A549 (cell line): ENCODE measurements at regions not wholly inside any gene's neighbourhood (a gene's known extent, or its start where the extent isn't known, plus 50 kb on each side); places are given as distances from the start of the nearest gene placed in this dataset.

Source experiments
- ATAC-seq, 2 experiments: fragments of 200-7000 bp in 1 of 2; fragments of >200 bp in 1 of 2; cut with Nextera tagmentation in 1 of 2; cut with Tn5 transposase in 1 of 2; 3 replicates each; pipeline versions ENCODE4 v1.8.0 to v1.9.1; 2018 to 2020; ENCODE audit warnings: mild to moderate bottlenecking in 1 of 2, moderate library complexity in 1 of 2
- CTCF ChIA-PET: fragments of 300-600 bp; sonication (Branson Sonifier 250); formaldehyde crosslinking; extraction: SDS; loops from one replicate; lab custom pipeline; 2021; ENCODE audit warnings: antibody characterized with exemption, inconsistent platforms; lab: Yijun Ruan, JAX
- POLR2A ChIA-PET: fragments of 350-600 bp; formaldehyde crosslinking; extraction: SDS; loops from one replicate; lab custom pipeline; 2021; ENCODE audit warnings: antibody characterized with exemption, inconsistent platforms; lab: Yijun Ruan, JAX
- DNase-seq, 2 experiments: peaks; one replicate each; pipeline versions ENCODE4 v3.0.0 to v3.0.0-alpha.2; 2011 to 2016; ENCODE audit warnings: low read depth in 1 of 2, low spot score in 1 of 2
- FAIRE-seq: peaks from 2 replicates; lab custom pipeline; 2011; peaks lifted over from hg19 to GRCh38; lab: Jason Lieb, UNC
- H3K27ac ChIP-seq, 2 experiments: fragments of >200 bp; sonication (Bioruptor Twin); formaldehyde crosslinking; 3 replicates each; pipeline ENCODE4 v1.5.1; 2016 to 2017
- H3K4me1 ChIP-seq: fragments of >200 bp; sonication (Bioruptor Twin); formaldehyde crosslinking; 3 replicates; pipeline ENCODE4 v1.6.1; 2016
- H3K4me2 ChIP-seq: fragments of >200 bp; sonication (Bioruptor Twin); formaldehyde crosslinking; 3 replicates; pipeline ENCODE4 v1.6.1; 2016
- H3K4me3 ChIP-seq: fragments of >200 bp; sonication (Bioruptor Twin); formaldehyde crosslinking; 3 replicates; pipeline ENCODE4 v1.5.1; 2016
- H3K9me3 ChIP-seq: fragments of >200 bp; sonication (Bioruptor Twin); formaldehyde crosslinking; 3 replicates; pipeline ENCODE4 v1.6.1; 2016
- BCL3 ChIP-seq: fragments of >200 bp; sonication (Bioruptor Twin); formaldehyde crosslinking; IDR thresholded peaks from 3 replicates; pipeline ENCODE4 v1.6.1; 2016
- CEBPB ChIP-seq, 2 experiments: fragments of >200 bp in 1 of 2; sonication (Bioruptor Twin) in 1 of 2; formaldehyde crosslinking in 1 of 2; IDR thresholded peaks; 2 replicates each; pipeline ENCODE4 v1.6.1; 2012 to 2016
- EHF ChIP-seq: fragments of 250-450 bp; sonication (Bioruptor Pico); IDR thresholded peaks from 2 replicates; pipeline ENCODE4 v1.5.0; 2020; ENCODE audit warnings: mild to moderate bottlenecking
- EHMT2 ChIP-seq: fragments of 200-600 bp; sonication (generic); IDR thresholded peaks from 2 replicates; pipeline ENCODE4 v1.6.1; 2016; ENCODE audit warnings: antibody characterized with exemption, low read depth, mild to moderate bottlenecking, moderate library complexity
- EP300 ChIP-seq, 2 experiments: fragments of >200 bp; sonication (Bioruptor Twin); formaldehyde crosslinking; IDR thresholded peaks; 2 replicates in 1 of 2; 3 replicates in 1 of 2; pipeline ENCODE4 v1.6.1; 2016 to 2017
- GATA3 ChIP-seq: IDR thresholded peaks from 2 replicates; pipeline ENCODE4 v1.6.1; 2012; ENCODE audit warnings: borderline replicate concordance
- HDAC2 ChIP-seq: fragments of 200-600 bp; sonication (generic); IDR thresholded peaks from 2 replicates; pipeline ENCODE4 v1.6.1; 2016
- HEYL ChIP-seq: fragments of 250-450 bp; sonication (Bioruptor Pico); IDR thresholded peaks from 2 replicates; pipeline ENCODE4 v1.8.0; 2021; ENCODE audit warnings: mild to moderate bottlenecking, moderate library complexity
- HMGXB4 ChIP-seq: fragments of 250-450 bp; sonication (Bioruptor Pico); IDR thresholded peaks from 2 replicates; pipeline ENCODE4 v1.5.0; 2021; ENCODE audit warnings: mild to moderate bottlenecking, moderate library complexity, borderline replicate concordance
- JUN ChIP-seq, 2 experiments: fragments of >200 bp; sonication (Bioruptor Twin); formaldehyde crosslinking; IDR thresholded peaks; 2 replicates in 1 of 2; 3 replicates in 1 of 2; pipeline ENCODE4 v1.6.1; 2016 to 2017
- JUNB ChIP-seq: fragments of >200 bp; sonication (Bioruptor Twin); formaldehyde crosslinking; IDR thresholded peaks from 2 replicates; pipeline ENCODE4 v1.6.1; 2016
- KDM1A ChIP-seq: fragments of 200-600 bp; sonication (generic); IDR thresholded peaks from 2 replicates; pipeline ENCODE4 v1.6.1; 2016; ENCODE audit warnings: low read depth, mild to moderate bottlenecking
- MAX ChIP-seq: IDR thresholded peaks from 2 replicates; pipeline ENCODE4 v1.6.1; 2012
- MAZ ChIP-seq: fragments of 150-350 bp; IDR thresholded peaks from 2 replicates; pipeline ENCODE4 v1.6.1; 2014; ENCODE audit warnings: antibody characterized with exemption, low read depth, low read length, borderline replicate concordance
- MYC ChIP-seq: IDR thresholded peaks from 2 replicates; pipeline ENCODE4 v1.6.1; 2012; ENCODE audit warnings: mild to moderate bottlenecking, inconsistent platforms, low read length, improper control_type of control experiment, borderline replicate concordance
- NPAS2 ChIP-seq: fragments of 250-450 bp; sonication (Bioruptor Pico); IDR thresholded peaks from 2 replicates; pipeline ENCODE4 v1.8.0; 2022; ENCODE audit warnings: mild to moderate bottlenecking, moderate library complexity, borderline replicate concordance
- RAD21 ChIP-seq, 2 experiments: fragments of >200 bp in 1 of 2; sonication (Bioruptor Twin) in 1 of 2; formaldehyde crosslinking in 1 of 2; IDR thresholded peaks in 1 of 2; conservative IDR thresholded peaks in 1 of 2; 2 replicates in 1 of 2; 3 replicates in 1 of 2; pipeline ENCODE4 v1.6.1; 2012 to 2018; ENCODE audit warnings: inconsistent platforms in 1 of 2
- RARB ChIP-seq: fragments of 250-450 bp; sonication (Bioruptor Pico); IDR thresholded peaks from 2 replicates; pipeline ENCODE4 v1.8.0; 2021; ENCODE audit warnings: mild to moderate bottlenecking, moderate library complexity
- RNF2 ChIP-seq: fragments of 200-600 bp; sonication (generic); IDR thresholded peaks from 2 replicates; pipeline ENCODE4 v1.6.1; 2016; ENCODE audit warnings: low read depth, mild to moderate bottlenecking, antibody characterized with exemption, moderate library complexity, borderline replicate concordance
- SREBF2 ChIP-seq: fragments of 450-650 bp; IDR thresholded peaks from 2 replicates; pipeline ENCODE4 v1.6.1; 2014; ENCODE audit warnings: mild to moderate bottlenecking, moderate library complexity
- ZFP36 ChIP-seq: fragments of 450-650 bp; IDR thresholded peaks from 2 replicates; pipeline ENCODE4 v1.6.1; 2014; ENCODE audit warnings: borderline replicate concordance; ENCODE audit not compliant: partially characterized antibody
- WGBS: methylation state at CpG from one replicate; pipeline ENCODE4 v1.1.6; 2017; ENCODE audit errors: missing lambda C conversion rate; 5-methylcytosine and 5-hydroxymethylcytosine counted together

- WGBS: 16% methylated on average over 4 of the region's 4 CpGs
- Histone ChIP-seq H3K4me2 (peak overlapping the region; percentile 69), H3K9me3 (peaks cover 25% of the 10 kb centered on the region; the same call in 2 of the 3 replicates), H3K4me3 (no peak overlapping the region), H3K4me1 (peaks cover 19% of the 10 kb centered on the region), H3K27ac (peak overlapping the region; percentile 68 to 73)
- peak; percentile 11 to 78 for DNase-seq
- ChIA-PET POLR2A (no interaction called here), CTCF (no interaction called here)
- ATAC-seq: peak; percentile 84 to 93
- no peak for FAIRE-seq
- TF ChIP-seq RAD21 (conservative IDR thresholded peaks at IDR 0.05 in 1 of 2, IDR thresholded peaks at IDR 0.05 in 1 of 2) (peak in 1 of 2 experiments; percentile 40; a peak in 2 of 5 replicates), CEBPB (IDR thresholded peaks at IDR 0.05) (peak; percentile 14 to 53; a peak in 2 of 4 replicates), EHMT2 (no peak), EP300 (IDR thresholded peaks at IDR 0.05) (peak in 1 of 2 experiments; percentile 43; a peak in 1 of 5 replicates), JUN (IDR thresholded peaks at IDR 0.05) (peak; percentile 42 to 43; a peak in 1 of 5 replicates)
Observed at GRCh38 chr5:68396722-68397121, 181.2 kb downstream of the PIK3R1 start.

- POLR2A ChIA-PET: no interaction called here
- peaks cover 29% of the 10 kb centered on the region; the same call in 2 of the 3 replicates for H3K9me3 ChIP-seq
- TF ChIP-seq MYC (no peak), RARB (CRISPR knock-in tag) (no peak), HEYL (CRISPR knock-in tag) (no peak), SREBF2 (no peak), MAZ (no peak), NPAS2 (CRISPR knock-in tag) (no peak), GATA3 (no peak), ZFP36 (no peak), EP300 (IDR thresholded peaks at IDR 0.05) (no peak), HDAC2 (no peak), EHF (CRISPR knock-in tag) (no peak), HMGXB4 (CRISPR knock-in tag) (no peak)
- TF ChIP-seq, all 56 proteins: peak for 0
- no peak for DNase-seq
- ATAC-seq: no peak
- WGBS: 56% methylated on average over 1 of the region's 1 CpG
- peaks cover 19% of the 10 kb centered on the region for H3K4me1 ChIP-seq
- no peak for FAIRE-seq
- H3K27ac ChIP-seq: no peak overlapping the region
- H3K4me2 ChIP-seq: no peak overlapping the region
- CTCF ChIA-PET: no interaction called here
- H3K4me3 ChIP-seq: no peak overlapping the region
Observed at GRCh38 chr5:68398146-68398812, 182.7 kb downstream of the PIK3R1 start.

- FAIRE-seq (no peak), DNase-seq (no peak), ATAC-seq (no peak)
- ChIA-PET POLR2A (no interaction called here), CTCF (no interaction called here)
- peaks cover 33% of the 10 kb centered on the region for H3K4me1 ChIP-seq
- no peak overlapping the region for H3K27ac ChIP-seq
- peaks cover 21% of the 10 kb centered on the region; the same call in 2 of the 3 replicates for H3K9me3 ChIP-seq
- no peak overlapping the region for H3K4me3 ChIP-seq
- no peak overlapping the region for H3K4me2 ChIP-seq
- WGBS: 89% methylated on average over 4 of the region's 4 CpGs
- no peak for TF ChIP-seq JUNB
- TF ChIP-seq KDM1A: no peak
- TF ChIP-seq MAX: no peak
- no peak for TF ChIP-seq ZFP36
- no peak for TF ChIP-seq RNF2
- no peak for TF ChIP-seq HMGXB4 (CRISPR knock-in tag)
- TF ChIP-seq BCL3: no peak
Observed at GRCh38 chr5:68403301-68403700, 187.7 kb downstream of the PIK3R1 start.
